Vagina (tissue), 2 donors: ENCODE measurements at regions not wholly inside any gene's neighbourhood (a gene's known extent, or its start where the extent isn't known, plus 50 kb on each side); places are given as distances from the start of the nearest gene placed in this dataset.

ENCODE experiments used
- CTCF ChIP-seq, 3 experiments: fragments of 450-650 bp in 2 of 3; fragments of 200-600 bp in 1 of 3; sonication (generic) in 1 of 3; IDR thresholded peaks; one replicate each; pipeline ENCODE4 v1.5.1; 2017 to 2019; ENCODE audit warnings: antibody characterized with exemption in 3 of 3, mild to moderate bottlenecking in 2 of 3, moderate library complexity in 2 of 3
- POLR2AphosphoS5 ChIP-seq, 2 donors: sonication (generic); formaldehyde crosslinking; IDR thresholded peaks; one replicate each; pipeline ENCODE4 v1.9.0; 2017; ENCODE audit warnings: antibody characterized with exemption in 2 of 2, mild to moderate bottlenecking in 2 of 2, low read depth in 1 of 2; ENCODE audit not compliant: insufficient read depth in 1 of 2

- no peak for TF ChIP-seq CTCF (IDR thresholded peaks at IDR 0.05)
- TF ChIP-seq POLR2AphosphoS5 (IDR thresholded peaks at IDR 0.05; ENCODE audit: insufficient read depth in 1 of 2, low read depth in 1 of 2), result no peak
These were observed 952.1 kb downstream of the DIAPH3 start for GRCh38 chr13:59211606-59212005.
